Stimulated activated CD8-positive, alpha-beta memory T cell treated with anti-CD3 and anti-CD28 coated beads, Interleukin-12 subunit alpha, Interleukin-12 subunit beta, amount 100 ng/mL, for 24 hours (primary cell): ENCODE measurements at regions not wholly inside any gene's neighbourhood (a gene's known extent, or its start where the extent isn't known, plus 50 kb on each side); places are given as distances from the start of the nearest gene placed in this dataset.
A peak's percentile ranks its signal among the peaks of the same experiment; 100 is the strongest.
"Not testable (repeated sequence)": the region's sequence is repeated elsewhere in the genome, so short reads cannot be mapped to it uniquely, and the experiment has no call there.

Experiments
- DNase-seq: peaks from one replicate; pipeline ENCODE4 v3.0.0-alpha.2; 2020; ENCODE audit errors: extremely low read depth

- no peak for DNase-seq
Observed at GRCh38 chr14:101616202-101616601, 54.9 kb downstream of the DIO3 start.

- DNase-seq, result no peak
Observed at GRCh38 chr14:101619484-101619883, 58.2 kb downstream of the DIO3 start.

GRCh38 chr14:101620031-101620788 is 58.9 kb downstream of the DIO3 start:
- DNase-seq, result no peak

GRCh38 chr14:101620821-101621785 is 59.8 kb downstream of the DIO3 start:
- DNase-seq, result no peak

DNA sequence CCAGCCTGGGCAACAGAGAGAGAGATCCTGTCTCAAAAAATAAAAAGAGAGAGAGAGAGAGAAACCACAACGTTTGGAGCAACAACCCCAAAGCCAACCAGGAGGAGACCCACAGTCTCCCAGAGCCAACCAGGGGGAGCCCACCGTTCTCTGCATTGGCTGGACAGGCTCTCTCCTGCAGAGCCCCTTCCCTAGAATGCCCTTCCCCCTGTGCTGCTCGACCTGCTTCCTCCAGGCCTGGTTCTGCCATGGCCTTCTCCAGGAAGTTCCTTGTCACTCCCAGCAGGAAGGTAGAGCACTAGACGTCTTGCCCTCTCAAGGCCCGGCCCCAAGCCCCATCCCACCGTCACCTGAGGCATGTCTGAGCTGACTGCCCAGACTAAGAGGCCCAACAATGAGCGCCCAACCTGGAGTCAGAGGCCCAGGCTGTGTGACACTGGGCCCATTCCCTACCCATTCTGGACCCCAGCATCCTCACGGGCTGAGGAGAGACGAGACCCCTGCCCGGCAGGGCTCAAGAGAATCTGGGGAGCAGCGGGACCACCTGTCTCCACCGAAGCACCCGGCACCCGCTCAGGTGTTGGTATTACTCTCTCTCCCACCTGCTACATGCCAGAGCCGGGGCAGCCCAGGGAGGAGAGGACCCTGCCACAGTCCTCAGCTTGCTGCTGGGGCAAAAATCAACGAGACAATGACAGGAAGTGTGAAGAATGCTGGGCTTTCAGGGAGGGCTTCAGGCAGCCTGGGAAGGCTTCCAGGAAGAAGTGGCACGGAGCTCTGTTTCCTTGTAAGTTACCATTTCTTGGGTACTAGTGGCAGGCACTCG is 61.2 kb downstream of the DIO3 start:
- no peak for DNase-seq

GRCh38 chr14:101623077-101623372 is 61.7 kb downstream of the DIO3 start:
- DNase-seq, result no peak

GRCh38 chr14:101623685-101624444 is 62.6 kb downstream of the DIO3 start:
- no peak for DNase-seq

DNA sequence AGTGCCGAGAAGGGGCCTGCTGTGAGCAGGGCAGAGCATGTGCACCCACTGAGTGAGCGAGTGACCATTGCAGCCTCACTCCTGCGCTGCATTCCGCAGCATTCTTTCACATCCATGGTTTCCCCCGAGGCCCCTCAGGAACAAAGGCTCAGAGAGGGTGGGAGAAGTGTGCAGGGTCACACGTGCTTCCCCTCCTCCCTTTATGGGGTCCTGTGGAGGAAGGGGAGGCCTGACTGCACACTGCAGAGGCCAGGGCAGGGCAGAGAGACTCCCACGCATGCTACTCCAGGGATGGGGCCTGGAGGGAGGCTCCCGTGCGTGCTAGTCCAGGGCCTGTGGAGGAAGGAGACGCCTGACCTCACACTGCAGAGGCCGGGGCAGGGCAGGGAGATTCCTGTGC is 63.2 kb downstream of the DIO3 start:
- no peak for DNase-seq

DNA sequence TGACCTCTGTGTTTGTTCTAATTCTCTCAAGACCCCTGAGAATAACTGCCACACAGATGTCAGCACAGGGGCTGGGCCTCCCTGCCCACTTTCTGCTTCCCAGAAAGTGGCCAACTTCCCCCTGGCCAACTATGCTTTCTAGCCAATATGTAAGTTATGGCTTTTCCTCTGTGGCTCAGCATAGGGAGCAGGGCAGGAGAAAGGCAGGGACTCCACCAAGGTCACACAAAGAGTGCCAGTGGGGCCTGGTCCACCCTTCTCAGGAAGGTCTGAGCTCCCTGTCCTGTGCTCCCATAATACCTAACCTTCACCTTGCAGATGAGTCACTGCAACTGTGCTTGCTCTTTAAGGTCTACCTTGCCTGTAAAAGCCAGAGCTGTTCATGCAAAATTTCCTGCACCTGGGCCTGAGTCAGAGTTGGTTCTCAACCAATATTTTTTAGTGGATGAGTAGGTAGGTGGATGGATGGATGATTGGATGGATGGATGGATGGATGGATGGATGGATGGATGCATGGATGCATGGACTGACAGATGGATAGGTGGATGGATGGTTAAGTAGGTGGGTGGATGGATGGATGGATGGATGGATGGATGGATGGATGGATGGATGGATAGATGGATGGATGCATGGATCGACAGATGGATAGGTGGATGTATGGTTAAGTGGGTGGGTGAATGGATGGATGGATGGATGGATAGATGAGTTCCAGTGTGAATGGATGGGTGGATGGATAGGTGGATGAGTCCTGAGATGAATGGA is 64.2 kb downstream of the DIO3 start:
- DNase-seq, result no peak

DNA sequence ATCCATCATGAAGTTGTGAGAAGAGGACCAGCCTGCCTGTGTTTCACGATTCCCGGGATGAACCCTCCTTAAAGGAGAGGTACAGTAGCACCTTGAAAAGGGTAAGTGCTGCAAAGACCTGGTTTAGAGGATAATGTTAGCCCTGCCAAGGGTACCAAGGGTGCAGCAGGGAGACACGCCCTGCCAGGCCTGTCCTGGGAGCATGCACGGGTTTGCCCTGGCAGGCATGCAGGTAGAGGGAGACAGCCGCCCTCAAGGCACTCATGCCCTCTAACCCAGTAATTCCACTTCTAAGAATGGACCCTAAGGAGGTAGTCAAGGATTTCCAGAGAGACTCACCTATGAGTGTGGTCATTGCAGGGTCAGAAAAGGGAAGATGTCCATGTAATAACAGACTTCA is 65.0 kb downstream of the DIO3 start:
- no peak for DNase-seq

DNA sequence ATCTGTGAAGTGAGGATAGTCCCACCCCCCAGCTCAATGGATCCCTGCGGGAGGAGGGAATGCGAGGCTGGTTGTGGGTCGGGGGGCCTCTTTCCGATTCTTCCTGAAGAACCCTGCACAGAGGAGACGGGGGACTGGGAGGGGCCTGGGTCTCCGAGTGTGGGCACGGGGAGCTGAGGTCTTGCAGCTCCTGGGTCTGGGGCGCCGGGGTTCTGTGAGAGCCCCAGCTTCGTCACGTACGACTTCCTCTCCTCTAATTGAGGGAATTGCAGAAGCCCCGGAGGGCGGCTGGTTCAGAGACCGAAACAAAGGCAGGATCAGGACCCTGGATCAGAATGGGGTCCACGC is 66.6 kb downstream of the DIO3 start:
- DNase-seq, result no peak

DNA sequence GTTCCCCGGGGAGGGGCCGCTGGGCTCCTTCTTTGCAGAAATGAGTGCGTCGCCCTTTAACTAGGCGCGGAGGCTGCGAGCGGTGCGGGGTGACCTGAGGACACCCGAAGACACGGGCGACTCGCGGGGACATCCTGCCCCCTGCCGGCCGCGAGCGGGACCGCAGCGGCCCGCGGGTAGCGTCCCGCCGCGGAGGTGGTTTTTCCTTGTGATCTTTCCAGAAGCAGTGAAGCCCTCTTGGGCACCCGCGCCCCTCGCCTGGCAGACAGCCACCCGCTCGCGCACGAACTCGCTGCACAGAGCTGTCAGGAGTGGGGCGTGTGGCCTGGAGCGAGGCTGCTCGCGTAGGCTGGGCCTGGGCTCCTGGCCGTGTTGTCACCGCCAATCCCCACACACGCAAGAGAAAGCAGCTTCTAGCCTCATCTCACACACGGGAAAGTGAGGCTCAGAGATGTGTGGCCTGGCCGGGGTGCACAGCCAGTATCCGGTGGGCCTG is 67.2 kb downstream of the DIO3 start:
- DNase-seq, result peak; percentile 27

DNA sequence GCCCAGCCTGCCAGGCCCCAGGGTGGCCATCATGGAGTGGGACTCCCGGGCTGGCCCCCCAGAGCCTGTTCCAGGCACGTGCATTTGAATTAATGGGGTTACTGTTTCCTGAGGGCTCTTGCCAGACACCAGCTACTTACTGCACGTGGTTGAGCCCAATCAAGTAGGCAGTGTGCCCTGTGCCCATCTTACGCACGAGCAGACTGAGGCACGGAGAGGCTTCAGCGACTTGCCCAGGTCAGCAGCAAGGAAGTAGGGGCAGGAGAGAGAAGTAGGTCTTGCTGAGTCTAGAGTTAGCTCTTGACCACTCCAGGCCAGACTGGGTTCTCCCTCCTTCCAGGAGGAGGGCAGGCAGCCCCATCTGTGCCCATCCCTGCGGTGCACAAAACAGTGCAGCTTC is 67.7 kb downstream of the DIO3 start:
- DNase-seq, result no peak

DNA sequence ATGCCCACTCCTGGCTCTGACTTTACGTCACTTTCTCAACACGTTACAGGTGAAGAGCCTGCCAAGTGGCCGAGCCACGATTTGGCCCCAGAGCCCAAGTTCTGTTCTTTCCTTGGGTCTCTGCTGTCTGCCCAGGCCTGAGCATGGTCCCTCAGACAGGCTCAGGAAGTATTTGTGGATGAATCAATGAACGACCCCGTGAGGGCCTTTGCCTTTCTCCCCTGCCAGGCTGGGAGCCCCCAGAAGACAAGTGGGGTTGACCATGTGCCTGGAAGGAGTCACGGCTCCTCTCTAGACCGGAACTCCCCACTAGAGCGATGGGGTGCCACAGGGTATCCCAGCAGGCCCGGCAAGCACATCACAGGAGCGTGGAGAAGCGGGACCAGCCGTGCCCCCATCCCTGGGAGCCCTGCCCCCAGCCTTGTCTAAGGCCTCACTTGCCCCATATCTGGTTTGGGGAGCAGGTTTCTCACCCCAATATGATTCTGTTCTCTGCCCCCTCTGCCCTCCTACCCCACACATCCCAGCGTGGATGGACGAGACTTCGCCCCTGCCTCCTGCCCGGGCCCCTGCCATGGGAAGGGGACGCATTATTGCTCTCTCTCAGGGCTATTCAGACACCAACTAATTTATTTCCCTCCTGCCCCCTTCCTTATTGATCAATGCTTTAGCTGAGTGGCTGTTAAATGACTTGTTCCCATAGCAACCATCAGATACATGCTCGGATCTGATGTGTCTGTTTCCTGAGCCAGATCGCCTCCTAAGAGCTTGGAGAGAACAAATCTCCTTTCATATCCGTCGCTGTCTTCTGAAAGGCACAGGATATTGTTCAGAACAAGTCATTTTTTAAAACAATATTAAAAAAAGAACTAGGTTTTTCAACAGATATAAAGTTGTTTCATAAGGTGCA is 69.0 kb downstream of the DIO3 start:
- DNase-seq, result no peak

GRCh38 chr14:101631199-101631598 is 69.9 kb downstream of the DIO3 start:
- no peak for DNase-seq

- DNase-seq, result not testable (repeated sequence)
Observed at GRCh38 chr14:101631970-101632369, 70.7 kb downstream of the DIO3 start.

DNA sequence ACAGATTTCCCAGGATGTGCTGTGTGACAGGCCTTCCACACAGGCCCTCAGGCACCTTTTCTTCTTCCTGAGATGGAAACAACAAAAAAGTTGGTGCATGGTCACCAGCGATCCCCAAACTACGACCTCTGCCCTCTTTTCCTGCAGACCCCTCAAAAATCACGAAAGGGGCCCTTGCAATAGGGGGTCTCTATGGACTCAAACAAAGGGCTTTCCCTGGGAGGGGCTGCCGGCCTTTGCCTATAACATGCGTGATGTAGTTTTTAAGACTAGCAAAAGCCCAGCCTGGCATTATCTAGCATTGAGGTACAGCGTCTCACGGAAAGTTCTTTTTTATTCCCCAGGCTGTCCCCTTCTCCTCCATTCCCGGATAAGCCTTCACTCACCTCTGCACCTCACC is 71.2 kb downstream of the DIO3 start:
- no peak for DNase-seq

- DNase-seq, result no peak
Observed at GRCh38 chr14:101633276-101633675, 72.0 kb downstream of the DIO3 start.

DNA sequence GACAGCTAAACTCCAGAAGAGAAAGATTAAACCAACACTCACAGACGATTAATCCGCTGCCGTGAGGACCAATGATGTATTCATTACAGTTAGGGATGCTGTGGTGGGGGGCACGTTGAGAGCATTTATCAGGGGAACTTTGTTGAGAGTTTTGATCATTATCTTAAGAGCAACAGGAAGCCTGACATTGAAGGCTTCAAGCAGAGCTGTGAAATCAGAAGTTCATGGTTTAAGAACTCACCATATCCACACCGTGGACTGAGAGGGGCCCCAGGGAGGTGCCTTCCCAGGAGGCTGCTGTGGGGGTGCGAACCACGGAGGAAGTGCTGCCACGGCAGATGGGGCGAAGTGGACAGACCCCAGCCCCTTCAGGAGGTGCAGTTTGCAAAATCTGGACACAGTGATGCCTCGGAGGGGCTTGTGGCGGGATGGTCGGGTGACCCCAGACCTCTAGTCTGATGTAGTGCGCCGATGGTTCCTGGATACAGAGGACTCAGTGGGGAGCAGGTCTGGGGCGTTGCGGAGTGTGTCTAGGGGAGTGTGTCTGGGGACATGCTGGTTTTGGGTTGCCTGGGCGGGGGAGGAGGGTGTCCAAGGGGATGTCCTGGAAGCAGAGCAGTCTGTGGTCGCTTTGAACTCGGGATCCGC is 73.0 kb downstream of the DIO3 start:
- DNase-seq, result no peak
